HAP-1 (cell line): ENCODE measurements at regions not wholly inside any gene's neighbourhood (a gene's known extent, or its start where the extent isn't known, plus 50 kb on each side); places are given as distances from the start of the nearest gene placed in this dataset.
"Not testable (repeated sequence)": the region's sequence is repeated elsewhere in the genome, so short reads cannot be mapped to it uniquely, and the experiment has no call there.

Source experiments
- DNase-seq, 2 experiments: peaks; one replicate each; pipeline ENCODE4 v3.0.0-alpha.2; 2016 to 2020; ENCODE audit warnings: low spot score in 2 of 2
- H3K27me3 ChIP-seq: fragments of 250-450 bp; sonication (Bioruptor Pico); 2 replicates; pipeline ENCODE4 v1.5.1; 2020; ENCODE audit warnings: low read depth, mild to moderate bottlenecking, moderate library complexity
- H3K36me3 ChIP-seq: fragments of 250-450 bp; sonication (Bioruptor Pico); replicated peaks from 2 replicates; pipeline ENCODE4 v1.5.1; 2020; ENCODE audit warnings: mild to moderate bottlenecking
- H3K4me1 ChIP-seq: fragments of 250-450 bp; sonication (Bioruptor Pico); 2 replicates; pipeline ENCODE4 v1.5.1; 2020; ENCODE audit warnings: mild to moderate bottlenecking
- H3K4me3 ChIP-seq: fragments of 250-450 bp; sonication (Bioruptor Pico); 2 replicates; pipeline ENCODE4 v1.5.1; 2020; ENCODE audit warnings: mild to moderate bottlenecking, moderate library complexity
- H3K9me3 ChIP-seq: fragments of 250-450 bp; sonication (Bioruptor Pico); 2 replicates; pipeline ENCODE4 v1.5.1; 2020; ENCODE audit warnings: mild to moderate bottlenecking, moderate library complexity
- in situ Hi-C: fragments of 300-500 bp; cut with MboI; formaldehyde crosslinking; loops from 3 replicates; pipeline ENCODE4 v1.14.3; 2020; ENCODE audit warnings: low sequenced_read_pairs, inconsistent platforms, mixed read lengths

DNA sequence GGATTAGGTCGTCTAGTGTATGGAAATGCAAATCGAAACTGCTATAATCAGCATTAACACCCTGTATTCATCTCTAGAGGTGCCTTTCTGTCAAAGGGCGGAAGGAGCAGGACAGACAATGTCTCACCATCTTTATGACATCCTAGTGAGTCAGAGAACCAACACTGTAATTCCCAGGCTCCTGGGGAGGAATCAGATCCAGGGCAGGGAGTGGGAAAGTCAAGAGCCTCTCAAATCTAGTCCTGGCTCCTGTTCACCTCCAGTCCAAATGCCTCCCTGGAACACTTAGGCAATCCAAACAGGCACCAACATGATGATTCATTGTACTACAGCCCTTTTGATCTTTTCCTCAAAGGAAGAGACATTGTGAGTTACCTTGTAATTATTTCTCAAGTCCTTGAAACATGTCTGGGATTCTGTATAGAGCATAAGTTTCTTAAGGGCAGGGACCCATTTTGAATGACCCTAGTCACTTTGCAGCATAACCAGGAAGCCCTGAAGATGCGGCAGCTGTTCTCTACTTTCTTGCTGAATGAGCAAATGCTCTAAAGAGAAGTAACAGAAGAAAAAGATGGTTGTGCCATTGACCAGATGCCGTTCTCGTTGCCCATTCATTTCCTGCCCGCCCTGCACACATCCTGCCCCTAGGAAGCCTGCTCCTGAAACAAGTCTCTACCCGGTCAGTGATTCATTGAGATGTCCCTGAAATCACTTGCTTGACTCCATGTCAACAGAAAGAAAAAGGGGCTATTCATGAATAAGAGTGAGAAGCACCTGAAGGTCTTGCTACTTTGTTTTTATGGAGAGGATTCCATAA, 112.8 kb upstream of the JARID2 start:
- in situ Hi-C loops: no loop called here
- H3K9me3 ChIP-seq: no peaks in the 10 kb centered on the region; the same call in none of the 2 replicates
- peaks cover 9% of the 10 kb centered on the region for H3K4me1 ChIP-seq
- DNase-seq: peak; percentile 65 to 89
- no peak overlapping the region for H3K4me3 ChIP-seq
- H3K27me3 ChIP-seq: no peaks in the 10 kb centered on the region
- H3K36me3 ChIP-seq: no peaks in the 10 kb centered on the region

DNA sequence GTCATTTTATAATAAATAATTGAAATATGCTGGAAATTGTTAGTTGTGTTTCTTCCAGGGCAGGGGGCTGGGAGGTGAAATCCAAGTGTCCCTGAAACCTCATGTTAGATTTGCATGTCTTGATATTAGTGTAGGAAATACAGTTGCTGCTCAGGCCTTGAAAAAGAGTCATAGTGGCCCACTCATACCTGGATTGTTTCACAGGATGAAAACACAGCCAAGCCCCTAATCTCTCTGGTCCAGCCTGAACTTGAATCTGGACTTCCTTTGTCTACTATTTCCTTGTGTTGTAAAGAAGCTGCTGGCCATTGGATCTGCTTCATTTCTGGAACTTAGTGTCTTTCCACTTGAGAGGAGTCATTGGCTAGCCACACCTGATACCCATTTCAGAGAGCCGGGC, 108.8 kb upstream of the JARID2 start:
- Histone ChIP-seq H3K4me3 (no peak overlapping the region), H3K9me3 (no peaks in the 10 kb centered on the region; the same call in none of the 2 replicates), H3K4me1 (peaks cover 9% of the 10 kb centered on the region), H3K36me3 (no peaks in the 10 kb centered on the region), H3K27me3 (no peaks in the 10 kb centered on the region)
- no peak for DNase-seq
- in situ Hi-C loops: no loop called here

DNA sequence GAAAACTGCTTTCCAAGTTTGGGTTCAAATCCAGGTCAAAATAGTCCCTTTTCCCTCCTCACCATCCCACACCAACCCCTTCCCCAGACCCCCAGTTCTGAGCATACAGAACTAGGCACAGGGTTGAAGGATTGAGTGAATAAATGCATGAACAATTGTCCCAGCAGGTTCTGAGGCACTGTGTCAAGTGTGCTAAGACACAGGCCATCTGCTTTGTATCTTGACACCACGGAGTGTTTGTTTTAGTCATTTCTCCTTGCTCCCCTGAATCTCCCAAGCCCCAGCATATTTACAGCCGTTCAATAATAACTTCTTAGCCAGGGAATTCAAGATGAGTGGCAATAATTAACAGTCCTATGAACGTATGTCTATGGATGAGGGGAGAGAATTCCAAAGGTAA, 102.8 kb upstream of the JARID2 start:
- in situ Hi-C loops: no loop called here
- Histone ChIP-seq H3K4me1 (no peaks in the 10 kb centered on the region), H3K27me3 (no peaks in the 10 kb centered on the region), H3K36me3 (no peaks in the 10 kb centered on the region), H3K4me3 (no peak overlapping the region), H3K9me3 (no peaks in the 10 kb centered on the region)
- no peak for DNase-seq

DNA sequence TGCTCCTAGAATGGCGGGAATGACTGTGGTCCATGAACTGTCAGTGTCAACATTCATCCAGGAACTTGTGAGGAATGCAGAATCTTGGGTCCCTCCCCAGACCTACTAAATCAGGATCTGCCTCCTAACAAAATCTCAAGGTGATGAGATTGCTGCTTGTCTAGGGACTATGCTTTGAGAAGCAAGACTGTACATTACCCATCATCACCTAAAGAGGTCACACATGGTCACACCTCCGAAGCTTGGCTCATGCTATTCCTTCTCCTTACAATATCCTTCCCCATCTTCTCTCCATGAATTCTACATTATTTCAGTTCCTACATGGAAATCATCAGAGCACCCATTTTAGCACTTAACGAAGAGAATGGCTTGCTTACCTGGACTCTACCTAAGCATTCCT, 102.3 kb upstream of the JARID2 start:
- DNase-seq: no peak
- in situ Hi-C loops: no loop called here
- no peaks in the 10 kb centered on the region for H3K9me3 ChIP-seq
- no peaks in the 10 kb centered on the region for H3K27me3 ChIP-seq
- H3K4me3 ChIP-seq: no peak overlapping the region
- H3K4me1 ChIP-seq: no peaks in the 10 kb centered on the region
- no peaks in the 10 kb centered on the region for H3K36me3 ChIP-seq

DNA sequence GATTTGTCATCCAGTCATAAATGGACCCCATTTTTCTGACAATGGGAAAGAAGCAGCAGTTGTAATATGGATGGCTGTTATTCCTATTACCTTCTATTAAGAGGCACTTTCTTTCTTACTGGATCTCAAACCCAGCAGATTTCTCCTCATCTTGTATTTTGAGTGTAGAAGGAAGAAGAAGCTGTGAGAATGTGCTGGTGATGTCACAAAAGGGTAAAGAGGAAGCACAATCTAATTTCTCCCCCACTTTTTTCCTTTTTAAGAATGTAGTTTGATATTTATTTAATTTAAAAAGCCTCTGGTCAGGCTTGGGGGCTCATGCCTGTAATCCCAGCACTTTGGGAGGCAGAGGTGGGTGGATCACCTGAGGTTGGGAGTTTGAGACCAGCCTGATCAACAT, 100.0 kb upstream of the JARID2 start:
- Histone ChIP-seq H3K4me3 (no peak overlapping the region), H3K36me3 (no peaks in the 10 kb centered on the region), H3K27me3 (no peaks in the 10 kb centered on the region), H3K9me3 (no peaks in the 10 kb centered on the region), H3K4me1 (no peaks in the 10 kb centered on the region)
- no peak for DNase-seq
- in situ Hi-C loops: no loop called here

DNA sequence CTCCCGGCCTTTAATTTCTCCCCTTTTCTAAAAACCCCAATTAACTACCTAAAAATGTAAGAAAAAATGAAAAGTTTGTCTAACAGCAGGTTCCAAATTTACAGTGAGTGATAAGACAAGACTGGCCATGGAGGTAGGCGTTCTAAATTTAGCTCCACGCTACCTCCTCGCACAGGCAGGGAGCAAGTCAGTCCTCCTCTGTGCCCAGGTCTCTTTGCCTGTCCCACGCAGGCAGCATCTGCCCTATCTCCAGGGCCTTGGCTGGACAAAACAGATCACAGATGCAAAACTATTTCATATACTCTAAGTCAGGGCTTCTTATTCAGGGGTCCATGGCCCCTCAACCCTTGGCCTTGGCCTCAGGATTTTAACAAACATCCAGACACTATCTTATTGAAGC, 98.0 kb upstream of the JARID2 start:
- H3K27me3 ChIP-seq: no peaks in the 10 kb centered on the region
- no peak for DNase-seq
- in situ Hi-C loops: no loop called here

DNA sequence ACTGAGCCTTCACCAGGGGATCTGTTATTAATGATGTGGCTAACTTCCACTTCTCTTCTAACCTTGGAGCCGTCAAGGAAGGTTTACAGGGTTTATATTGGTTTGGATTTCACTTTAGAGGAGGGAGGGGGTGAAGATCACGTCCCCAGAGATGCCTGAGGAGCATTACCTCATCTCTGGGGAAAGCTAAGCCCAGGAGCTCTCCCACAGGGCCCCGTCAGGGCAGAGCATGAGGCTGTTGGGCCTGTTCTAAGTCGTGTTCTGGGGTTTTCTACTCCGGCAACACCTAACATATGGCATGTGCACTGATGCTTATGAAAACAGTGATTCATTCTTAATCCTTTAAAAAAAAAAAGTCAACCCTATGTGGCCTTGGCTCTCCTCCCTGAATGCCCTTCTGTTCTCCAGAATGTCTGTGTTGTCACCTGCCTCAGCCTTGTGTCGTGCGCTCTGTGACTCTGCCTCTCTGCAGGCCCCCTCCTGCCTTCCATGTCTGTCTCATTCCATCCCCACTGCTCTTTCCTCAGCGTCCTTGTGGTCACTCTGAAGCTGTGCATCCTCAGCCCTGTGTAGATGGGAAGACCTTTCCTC, 97.4 kb upstream of the JARID2 start:
- in situ Hi-C loops: no loop called here
- no peaks in the 10 kb centered on the region for H3K36me3 ChIP-seq
- H3K27me3 ChIP-seq: no peaks in the 10 kb centered on the region
- no peaks in the 10 kb centered on the region for H3K9me3 ChIP-seq
- H3K4me1 ChIP-seq: no peaks in the 10 kb centered on the region
- H3K4me3 ChIP-seq: no peak overlapping the region
- no peak for DNase-seq

More for the DNA sequence above, 98.0 kb upstream of the JARID2 start:
- Histone ChIP-seq H3K36me3 (no peaks in the 10 kb centered on the region), H3K4me1 (no peaks in the 10 kb centered on the region), H3K4me3 (no peak overlapping the region), H3K9me3 (no peaks in the 10 kb centered on the region)

DNA sequence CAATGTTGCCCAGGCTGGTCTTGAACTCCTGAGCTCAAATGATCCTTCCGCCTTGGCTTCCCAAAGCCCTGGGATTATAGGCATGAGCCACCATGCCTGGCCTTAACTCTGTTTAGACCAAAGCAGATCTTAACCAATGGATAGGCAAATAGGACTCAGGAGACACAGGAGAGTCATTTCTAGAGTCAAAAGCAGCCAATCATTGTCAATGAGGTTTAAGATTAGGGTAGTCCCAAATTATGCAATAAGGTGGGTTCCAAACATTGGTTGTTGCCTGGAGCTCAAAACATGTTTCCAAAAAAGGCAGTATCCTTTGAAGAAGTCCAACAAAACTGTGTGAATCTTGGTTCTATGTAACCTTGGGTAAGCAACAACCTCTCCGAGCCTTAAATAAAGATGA, 95.7 kb upstream of the JARID2 start:
- Histone ChIP-seq H3K36me3 (no peaks in the 10 kb centered on the region), H3K9me3 (no peaks in the 10 kb centered on the region), H3K4me3 (no peak overlapping the region), H3K27me3 (no peaks in the 10 kb centered on the region), H3K4me1 (no peaks in the 10 kb centered on the region)
- in situ Hi-C loops: no loop called here
- DNase-seq: no peak

DNA sequence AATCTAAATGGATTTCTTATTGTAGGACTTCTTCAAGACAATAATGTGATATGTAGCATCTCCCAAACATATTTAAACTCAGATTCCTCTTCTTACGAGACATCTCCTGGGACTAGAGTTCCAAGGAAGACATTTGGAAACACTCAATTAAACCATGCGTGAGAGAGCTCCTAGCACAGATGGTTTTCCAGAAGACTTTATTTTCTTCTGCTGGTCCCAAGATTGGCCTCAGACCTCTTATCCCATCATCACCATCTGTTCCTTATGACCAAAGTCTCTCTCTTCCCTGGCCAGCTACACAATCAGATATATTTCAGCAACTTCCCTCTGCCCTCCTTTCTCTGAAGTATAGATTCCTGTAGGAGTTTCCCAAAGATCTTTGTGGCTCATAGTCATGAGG, 93.2 kb upstream of the JARID2 start:
- DNase-seq: no peak
- Histone ChIP-seq H3K4me1 (no peaks in the 10 kb centered on the region), H3K9me3 (no peaks in the 10 kb centered on the region), H3K4me3 (no peak overlapping the region), H3K36me3 (no peaks in the 10 kb centered on the region), H3K27me3 (no peaks in the 10 kb centered on the region)
- in situ Hi-C loops: no loop called here

DNA sequence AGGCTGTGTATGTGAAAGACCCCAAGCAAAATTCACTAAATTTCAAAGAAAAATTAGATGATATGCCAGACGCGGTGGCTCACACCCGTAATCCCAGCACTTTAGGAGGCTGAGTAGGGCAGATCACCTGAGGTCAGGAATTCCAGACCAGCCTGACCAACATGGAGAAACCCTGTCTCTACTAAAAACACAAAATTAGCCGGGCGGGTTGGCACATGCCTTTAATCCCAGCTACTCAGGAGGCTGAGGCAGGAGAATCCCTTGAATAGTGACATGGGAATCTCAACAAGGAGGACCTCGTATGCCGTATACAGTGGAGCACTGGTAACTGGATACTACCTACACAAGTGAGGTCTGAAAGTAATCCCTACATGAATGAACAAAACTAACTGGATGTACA, 92.7 kb upstream of the JARID2 start:
- no peak for DNase-seq
- Histone ChIP-seq H3K4me3 (no peak overlapping the region), H3K4me1 (no peaks in the 10 kb centered on the region), H3K27me3 (no peaks in the 10 kb centered on the region), H3K36me3 (no peaks in the 10 kb centered on the region), H3K9me3 (no peaks in the 10 kb centered on the region)
- in situ Hi-C loops: no loop called here

DNA sequence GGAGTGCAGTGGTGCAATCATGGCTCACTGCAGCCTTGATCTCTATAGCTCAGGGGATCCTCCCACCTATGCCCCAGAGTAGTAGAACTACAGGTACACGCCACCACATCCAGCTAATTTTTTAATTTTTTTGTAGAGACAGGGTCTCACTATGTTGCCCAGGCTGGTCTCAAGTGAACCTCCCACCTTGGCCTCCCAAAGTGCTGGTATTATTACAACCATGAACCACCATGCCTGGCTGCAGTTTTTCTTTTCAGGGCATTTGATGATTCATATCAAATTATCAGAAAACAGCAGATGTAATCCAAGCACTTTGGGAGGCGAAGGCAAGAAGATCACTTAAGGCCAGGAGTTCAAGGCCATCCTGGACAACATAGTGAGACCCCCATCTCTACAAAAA, 88.4 kb upstream of the JARID2 start:
- Histone ChIP-seq H3K4me1 (peaks cover 3% of the 10 kb centered on the region; the same call in 1 of the 2 replicates), H3K4me3 (no peak overlapping the region), H3K27me3 (no peaks in the 10 kb centered on the region), H3K36me3 (no peaks in the 10 kb centered on the region), H3K9me3 (no peaks in the 10 kb centered on the region)
- in situ Hi-C loops: no loop called here
- no peak for DNase-seq

DNA sequence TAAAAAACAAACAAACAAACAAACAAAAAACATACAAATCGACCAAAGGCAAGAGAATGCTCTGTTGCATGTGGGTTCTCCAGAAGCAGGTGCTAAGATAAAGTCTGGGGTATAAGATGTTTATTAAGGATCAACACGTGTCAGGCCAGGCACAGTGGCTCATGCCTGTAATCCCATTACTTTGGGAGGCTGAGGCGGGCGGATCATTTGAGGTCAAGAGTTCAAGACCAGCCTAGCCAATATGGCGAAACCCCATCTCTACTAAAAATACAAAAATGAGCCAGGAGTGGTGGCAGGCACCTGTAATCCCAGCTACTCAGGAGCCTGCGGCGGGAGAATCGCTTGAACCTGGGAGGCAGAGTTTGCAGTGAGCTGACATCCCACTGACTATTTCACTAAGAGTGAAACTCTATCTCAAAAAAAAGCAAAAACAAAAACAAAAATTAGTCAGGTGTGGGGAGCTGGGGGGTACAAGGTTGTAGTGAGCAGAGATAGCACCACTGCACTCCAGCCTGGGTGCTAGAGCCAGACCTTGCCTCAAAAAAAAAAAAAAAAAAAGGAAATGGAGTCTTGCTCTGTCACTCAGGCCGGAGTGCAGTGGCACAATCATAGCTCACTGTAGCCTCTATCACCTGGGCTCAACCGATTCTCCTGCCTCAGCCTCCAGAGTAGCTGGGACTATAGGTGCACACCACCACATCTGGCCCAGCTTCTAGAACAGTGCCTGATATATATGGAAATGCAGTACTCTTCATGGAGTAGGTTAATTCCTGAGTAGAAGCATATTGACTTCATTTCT, 86.8 kb upstream of the JARID2 start:
- Histone ChIP-seq H3K9me3 (no peaks in the 10 kb centered on the region), H3K4me1 (peaks cover 3% of the 10 kb centered on the region; the same call in 1 of the 2 replicates), H3K27me3 (no peaks in the 10 kb centered on the region), H3K4me3 (no peak overlapping the region), H3K36me3 (no peaks in the 10 kb centered on the region)
- in situ Hi-C loops: no loop called here
- no peak for DNase-seq

DNA sequence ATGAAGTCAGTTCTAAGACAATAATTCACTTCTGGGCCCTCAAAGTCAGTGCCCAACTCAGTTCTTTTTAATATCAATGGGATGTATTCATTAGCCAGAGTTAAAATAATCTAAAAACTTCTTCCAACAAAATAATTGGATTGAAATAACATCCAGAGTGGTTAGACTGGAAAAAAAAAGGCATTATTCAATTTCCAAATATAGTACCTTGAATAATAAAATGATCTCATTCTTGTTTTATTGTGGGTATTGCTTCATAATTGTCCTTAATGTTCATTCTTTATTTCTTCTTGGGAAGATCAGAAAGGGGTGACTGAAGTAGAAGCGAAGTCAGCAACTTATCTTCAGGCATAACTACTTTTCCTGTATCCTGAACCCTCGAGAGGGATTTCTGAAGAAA, 85.1 kb upstream of the JARID2 start:
- in situ Hi-C loops: no loop called here
- Histone ChIP-seq H3K4me1 (peaks cover 3% of the 10 kb centered on the region; the same call in 1 of the 2 replicates), H3K4me3 (no peak overlapping the region), H3K9me3 (no peaks in the 10 kb centered on the region), H3K27me3 (no peaks in the 10 kb centered on the region), H3K36me3 (no peaks in the 10 kb centered on the region)
- DNase-seq: no peak

DNA sequence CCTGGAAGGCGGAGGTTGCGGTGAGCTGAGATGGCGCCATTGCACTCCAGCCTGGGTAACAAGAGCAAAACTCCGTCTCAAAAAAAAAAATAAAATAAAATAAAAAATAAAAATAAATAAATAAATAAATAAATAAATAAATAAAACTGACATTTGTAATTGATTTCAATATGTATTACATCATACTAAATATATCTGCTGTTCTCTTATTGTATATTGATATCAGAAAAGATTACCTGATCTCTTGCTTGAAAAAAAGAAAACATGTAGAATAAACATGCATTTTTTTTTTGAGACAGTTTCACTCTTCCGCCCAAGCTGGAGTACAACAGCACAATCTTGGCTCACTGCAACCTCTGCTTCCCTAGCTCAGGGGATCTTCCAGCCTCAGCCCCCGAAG, 81.0 kb upstream of the JARID2 start:
- H3K4me1 ChIP-seq, H3K36me3 ChIP-seq, H3K9me3 ChIP-seq, H3K4me3 ChIP-seq, DNase-seq, H3K27me3 ChIP-seq, in situ Hi-C loops: not testable (repeated sequence)
